Fibroblast of peridontal ligament (primary cell): ENCODE measurements at regions not wholly inside any gene's neighbourhood (a gene's known extent, or its start where the extent isn't known, plus 50 kb on each side); places are given as distances from the start of the nearest gene placed in this dataset.
A peak's percentile ranks its signal among the peaks of the same experiment; 100 is the strongest.
"Not testable (repeated sequence)": the region's sequence is repeated elsewhere in the genome, so short reads cannot be mapped to it uniquely, and the experiment has no call there.

ENCODE experiments used
- DNase-seq: peaks from one replicate; pipeline ENCODE4 v3.0.0-alpha.2; 2010; ENCODE audit errors: extremely low read depth

- DNase-seq: no peak
Measured at GRCh38 chr16:86828653-86829052, 250.3 kb downstream of the FOXL1 start.

- DNase-seq: no peak
Measured at GRCh38 chr16:86831366-86831765, 253.0 kb downstream of the FOXL1 start.

GRCh38 chr16:86833136-86833535 is 254.8 kb downstream of the FOXL1 start:
- DNase-seq: peak; percentile 22

- DNase-seq: no peak
Measured at GRCh38 chr16:86834451-86835035, 256.2 kb downstream of the FOXL1 start.

- no peak for DNase-seq
Measured at GRCh38 chr16:86835982-86836381, 257.6 kb downstream of the FOXL1 start.

GRCh38 chr16:86836503-86837129 is 258.3 kb downstream of the FOXL1 start:
- DNase-seq: peak; percentile 82

- no peak for DNase-seq
Measured at GRCh38 chr16:86843812-86844211, 265.5 kb downstream of the FOXL1 start.

- no peak for DNase-seq
Measured at GRCh38 chr16:86844695-86845094, 266.3 kb downstream of the FOXL1 start.

- DNase-seq: no peak
Measured at GRCh38 chr16:86846136-86846535, 267.8 kb downstream of the FOXL1 start.

- no peak for DNase-seq
Measured at GRCh38 chr16:86848821-86849220, 270.5 kb downstream of the FOXL1 start.

- DNase-seq: no peak
Measured at GRCh38 chr16:86850670-86851069, 272.3 kb downstream of the FOXL1 start.

GRCh38 chr16:86852135-86852534 is 273.8 kb downstream of the FOXL1 start:
- DNase-seq: no peak

GRCh38 chr16:86854058-86854621 is 275.8 kb downstream of the FOXL1 start:
- peak; percentile 99 for DNase-seq

- DNase-seq: peak; percentile 55
Measured at GRCh38 chr16:86854626-86855294, 276.4 kb downstream of the FOXL1 start.

- DNase-seq: no peak
Measured at GRCh38 chr16:86856946-86857586, 278.7 kb downstream of the FOXL1 start.

- no peak for DNase-seq
Measured at GRCh38 chr16:86857807-86858206, 279.5 kb downstream of the FOXL1 start.

- DNase-seq: no peak
Measured at GRCh38 chr16:86858501-86858900, 280.2 kb downstream of the FOXL1 start.

- DNase-seq: not testable (repeated sequence)
Measured at GRCh38 chr16:86861270-86861858, 283.0 kb downstream of the FOXL1 start.

GRCh38 chr16:86862595-86863280 is 284.4 kb downstream of the FOXL1 start:
- DNase-seq: no peak

GRCh38 chr16:86863609-86864008 is 285.3 kb downstream of the FOXL1 start:
- DNase-seq: no peak

- no peak for DNase-seq
Measured at GRCh38 chr16:86864586-86864985, 286.2 kb downstream of the FOXL1 start.
